ENCODE measurements at regions not wholly inside any gene's neighbourhood (a gene's known extent, or its start where the extent isn't known, plus 50 kb on each side); places are given as distances from the start of the nearest gene placed in this dataset.

DNA sequence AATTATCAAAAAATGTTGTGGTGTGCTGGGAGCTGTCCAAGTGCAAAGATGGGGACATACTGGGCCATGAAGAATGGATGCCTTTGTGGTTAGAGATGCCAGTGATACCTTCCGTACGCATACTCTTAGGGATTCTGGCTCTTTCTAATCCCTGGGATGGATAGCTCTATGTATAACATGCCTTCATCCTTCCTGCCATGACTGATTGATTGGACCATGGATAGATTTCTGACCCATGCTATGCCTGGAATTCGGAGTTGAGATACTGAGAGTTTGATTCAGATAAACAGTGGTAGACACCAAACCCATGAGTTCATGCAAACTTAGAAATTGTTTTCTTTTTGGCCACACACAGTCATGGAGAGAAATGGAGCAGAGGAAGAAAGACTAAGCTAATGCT lies 147.2 kb upstream of the WDFY3 start:
- ChIA-PET POLR2A (no interaction called here), CTCF (interaction anchor here (1.1 kb wide), 2 partner anchors 14 to 30 kb away, joined by 3 to 4 read pairs; no protein-coding TSS in a partner anchor)
- no peak for DNase-seq (ENCODE audit: low read depth)
- peaks cover 2% of the 10 kb centered on the region; the same call in 1 of the 2 replicates for H3K27me3 ChIP-seq (ENCODE audit: control insufficient read depth, insufficient read depth, low read length)
- no peaks in the 10 kb centered on the region for H3K36me3 ChIP-seq (ENCODE audit: control insufficient read depth, insufficient read depth, low read length)
- TF ChIP-seq, protein P1, sequence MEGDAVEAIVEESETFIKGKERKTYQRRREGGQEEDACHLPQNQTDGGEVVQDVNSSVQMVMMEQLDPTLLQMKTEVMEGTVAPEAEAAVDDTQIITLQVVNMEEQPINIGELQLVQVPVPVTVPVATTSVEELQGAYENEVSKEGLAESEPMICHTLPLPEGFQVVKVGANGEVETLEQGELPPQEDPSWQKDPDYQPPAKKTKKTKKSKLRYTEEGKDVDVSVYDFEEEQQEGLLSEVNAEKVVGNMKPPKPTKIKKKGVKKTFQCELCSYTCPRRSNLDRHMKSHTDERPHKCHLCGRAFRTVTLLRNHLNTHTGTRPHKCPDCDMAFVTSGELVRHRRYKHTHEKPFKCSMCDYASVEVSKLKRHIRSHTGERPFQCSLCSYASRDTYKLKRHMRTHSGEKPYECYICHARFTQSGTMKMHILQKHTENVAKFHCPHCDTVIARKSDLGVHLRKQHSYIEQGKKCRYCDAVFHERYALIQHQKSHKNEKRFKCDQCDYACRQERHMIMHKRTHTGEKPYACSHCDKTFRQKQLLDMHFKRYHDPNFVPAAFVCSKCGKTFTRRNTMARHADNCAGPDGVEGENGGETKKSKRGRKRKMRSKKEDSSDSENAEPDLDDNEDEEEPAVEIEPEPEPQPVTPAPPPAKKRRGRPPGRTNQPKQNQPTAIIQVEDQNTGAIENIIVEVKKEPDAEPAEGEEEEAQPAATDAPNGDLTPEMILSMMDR (IDR thresholded peaks at IDR 0.05; ENCODE audit: insufficient read depth, low read depth, low read length): no peak
- H3K4me3 ChIP-seq (ENCODE audit: low read depth, low read length): no peak overlapping the region

GRCh38 chr4:85114526-85114925 lies 148.0 kb upstream of the WDFY3 start:
- H3K4me3 ChIP-seq (ENCODE audit: low read depth, low read length): no peak overlapping the region
- peaks cover 2% of the 10 kb centered on the region; the same call in 1 of the 2 replicates for H3K27me3 ChIP-seq (ENCODE audit: control insufficient read depth, insufficient read depth, low read length)
- TF ChIP-seq, protein P1 (IDR thresholded peaks at IDR 0.05; ENCODE audit: insufficient read depth, low read depth, low read length): no peak
- no peak for DNase-seq (ENCODE audit: low read depth)
- ChIA-PET POLR2A (no interaction called here), CTCF (interaction anchor here (1.1 kb wide), 2 partner anchors 13 to 31 kb away, joined by 3 to 4 read pairs; no protein-coding TSS in a partner anchor)
- H3K36me3 ChIP-seq (ENCODE audit: control insufficient read depth, insufficient read depth, low read length): no peaks in the 10 kb centered on the region

DNA sequence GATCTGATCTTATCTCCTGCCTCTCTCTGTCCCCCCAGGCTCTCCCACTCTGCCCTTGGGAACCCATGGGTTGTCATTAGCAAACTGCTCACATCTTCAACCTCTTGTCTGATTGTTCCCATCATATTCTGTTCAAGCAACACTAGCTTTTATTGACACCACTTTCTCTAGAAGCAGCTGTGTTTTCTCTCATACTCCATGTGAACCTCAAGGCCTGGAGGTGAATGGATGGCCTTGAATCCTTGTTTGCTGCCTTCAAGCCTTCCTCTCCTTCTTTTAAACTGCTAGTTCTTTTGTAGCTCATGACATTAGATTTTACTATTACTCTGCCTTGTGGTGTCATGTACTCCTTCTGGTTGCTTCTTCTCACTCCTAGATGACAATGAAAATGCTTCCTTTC lies 149.5 kb upstream of the WDFY3 start:
- ChIA-PET POLR2A (no interaction called here), CTCF (interaction anchor here (1.1 kb wide), 1 partner anchor 31 kb away, joined by 4 read pairs; no protein-coding TSS in a partner anchor)
- Histone ChIP-seq H3K4me3 (ENCODE audit: low read depth, low read length) (no peak overlapping the region), H3K36me3 (ENCODE audit: control insufficient read depth, insufficient read depth, low read length) (no peaks in the 10 kb centered on the region), H3K27me3 (ENCODE audit: control insufficient read depth, insufficient read depth, low read length) (no peaks in the 10 kb centered on the region)
- TF ChIP-seq, protein P1 (IDR thresholded peaks at IDR 0.05; ENCODE audit: insufficient read depth, low read depth, low read length): no peak
- DNase-seq (ENCODE audit: low read depth): no peak

GRCh38 chr4:85125688-85126087 lies 159.2 kb upstream of the WDFY3 start:
- ChIA-PET CTCF (no interaction called here), POLR2A (no interaction called here)
- TF ChIP-seq, protein P1 (IDR thresholded peaks at IDR 0.05; ENCODE audit: insufficient read depth, low read depth, low read length): no peak
- Histone ChIP-seq H3K27me3 (ENCODE audit: control insufficient read depth, insufficient read depth, low read length) (no peaks in the 10 kb centered on the region), H3K4me3 (ENCODE audit: low read depth, low read length) (no peak overlapping the region), H3K36me3 (ENCODE audit: control insufficient read depth, insufficient read depth, low read length) (no peaks in the 10 kb centered on the region)
- DNase-seq (ENCODE audit: low read depth): no peak

GRCh38 chr4:85126991-85127591 lies 160.6 kb upstream of the WDFY3 start:
- Histone ChIP-seq H3K27me3 (ENCODE audit: control insufficient read depth, insufficient read depth, low read length) (no peaks in the 10 kb centered on the region), H3K4me3 (ENCODE audit: low read depth, low read length) (no peak overlapping the region), H3K36me3 (ENCODE audit: control insufficient read depth, insufficient read depth, low read length) (no peaks in the 10 kb centered on the region)
- POLR2A ChIA-PET: no interaction called here
- CTCF ChIA-PET: interaction anchor here (1.1 to 1.6 kb wide), 3 partner anchors 13 to 38 kb away, joined by 4 to 5 read pairs (median 4); no protein-coding TSS in a partner anchor
- DNase-seq (ENCODE audit: low read depth): no peak
- TF ChIP-seq, protein P1 (IDR thresholded peaks at IDR 0.05; ENCODE audit: insufficient read depth, low read depth, low read length): no peak
